ENCODE measurements at regions not wholly inside any gene's neighbourhood (a gene's known extent, or its start where the extent isn't known, plus 50 kb on each side); places are given as distances from the start of the nearest gene placed in this dataset.

DNA sequence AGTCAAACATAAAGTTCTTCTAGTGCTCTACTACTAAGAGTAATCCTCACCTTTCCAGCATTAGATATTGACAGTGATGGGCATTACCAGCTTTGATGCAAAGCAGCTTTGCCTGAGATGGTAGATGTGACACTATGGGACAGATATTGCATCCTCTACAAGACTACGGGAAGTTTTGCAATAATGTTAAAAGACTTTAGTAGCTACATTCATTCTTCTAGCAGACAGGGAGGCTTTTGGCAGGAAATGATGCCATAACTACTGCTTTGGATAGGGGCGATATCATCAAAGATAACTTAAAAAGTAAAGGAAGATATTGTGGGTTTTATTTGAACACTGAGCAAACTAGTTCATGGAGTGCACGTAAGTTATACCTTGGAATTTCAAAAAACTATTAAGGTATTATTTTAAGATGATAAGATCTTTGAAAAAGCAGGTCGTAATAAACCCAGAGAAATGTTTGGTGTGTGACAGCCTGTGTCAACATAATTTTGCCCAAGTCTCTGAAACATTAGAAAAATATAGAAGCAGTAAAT, 368.3 kb upstream of the TMPRSS15 start:
- CTCF ChIA-PET: no interaction called here
- H3K27me3 ChIP-seq (ENCODE audit: control insufficient read depth, insufficient read depth, low read length): no peaks in the 10 kb centered on the region
- H3K4me3 ChIP-seq (ENCODE audit: low read depth, low read length): no peak overlapping the region
- no peak for DNase-seq (ENCODE audit: low read depth, low spot score)
- POLR2A ChIA-PET: no interaction called here
- no peak overlapping the region for H3K27ac ChIP-seq (ENCODE audit: low read depth, low read length)
- H3K9me3 ChIP-seq (ENCODE audit: control insufficient read depth, insufficient read depth, low read length): peaks cover 6% of the 10 kb centered on the region
- TF ChIP-seq, protein P1, sequence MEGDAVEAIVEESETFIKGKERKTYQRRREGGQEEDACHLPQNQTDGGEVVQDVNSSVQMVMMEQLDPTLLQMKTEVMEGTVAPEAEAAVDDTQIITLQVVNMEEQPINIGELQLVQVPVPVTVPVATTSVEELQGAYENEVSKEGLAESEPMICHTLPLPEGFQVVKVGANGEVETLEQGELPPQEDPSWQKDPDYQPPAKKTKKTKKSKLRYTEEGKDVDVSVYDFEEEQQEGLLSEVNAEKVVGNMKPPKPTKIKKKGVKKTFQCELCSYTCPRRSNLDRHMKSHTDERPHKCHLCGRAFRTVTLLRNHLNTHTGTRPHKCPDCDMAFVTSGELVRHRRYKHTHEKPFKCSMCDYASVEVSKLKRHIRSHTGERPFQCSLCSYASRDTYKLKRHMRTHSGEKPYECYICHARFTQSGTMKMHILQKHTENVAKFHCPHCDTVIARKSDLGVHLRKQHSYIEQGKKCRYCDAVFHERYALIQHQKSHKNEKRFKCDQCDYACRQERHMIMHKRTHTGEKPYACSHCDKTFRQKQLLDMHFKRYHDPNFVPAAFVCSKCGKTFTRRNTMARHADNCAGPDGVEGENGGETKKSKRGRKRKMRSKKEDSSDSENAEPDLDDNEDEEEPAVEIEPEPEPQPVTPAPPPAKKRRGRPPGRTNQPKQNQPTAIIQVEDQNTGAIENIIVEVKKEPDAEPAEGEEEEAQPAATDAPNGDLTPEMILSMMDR (IDR thresholded peaks at IDR 0.05; ENCODE audit: low read depth, low read length): no peak

DNA sequence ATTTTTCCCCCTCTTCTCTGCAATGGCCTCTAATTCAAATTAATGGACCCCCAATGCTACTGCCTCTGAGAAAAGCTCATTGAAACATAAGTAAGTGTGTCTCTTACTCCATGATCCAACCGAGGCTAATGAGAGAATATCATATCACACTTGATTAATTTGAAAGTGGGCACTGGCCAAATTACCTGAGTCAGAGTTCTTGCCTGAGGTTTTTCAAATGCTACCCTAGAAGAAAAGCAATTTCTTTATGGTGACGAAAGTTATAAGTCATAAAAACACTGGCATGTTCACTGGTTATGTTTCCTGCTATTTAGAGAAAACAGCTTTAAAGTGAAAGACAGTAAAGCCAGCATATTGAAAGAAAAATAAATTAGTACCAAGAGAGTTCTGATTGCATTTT, 368.8 kb upstream of the TMPRSS15 start:
- TF ChIP-seq, protein P1 (IDR thresholded peaks at IDR 0.05; ENCODE audit: low read depth, low read length): no peak
- no peak overlapping the region for H3K27ac ChIP-seq (ENCODE audit: low read depth, low read length)
- no peak for DNase-seq (ENCODE audit: low read depth, low spot score)
- no peak overlapping the region for H3K4me3 ChIP-seq (ENCODE audit: low read depth, low read length)
- POLR2A ChIA-PET: no interaction called here
- CTCF ChIA-PET: no interaction called here
- peaks cover 6% of the 10 kb centered on the region for H3K9me3 ChIP-seq (ENCODE audit: control insufficient read depth, insufficient read depth, low read length)
- no peaks in the 10 kb centered on the region for H3K27me3 ChIP-seq (ENCODE audit: control insufficient read depth, insufficient read depth, low read length)

DNA sequence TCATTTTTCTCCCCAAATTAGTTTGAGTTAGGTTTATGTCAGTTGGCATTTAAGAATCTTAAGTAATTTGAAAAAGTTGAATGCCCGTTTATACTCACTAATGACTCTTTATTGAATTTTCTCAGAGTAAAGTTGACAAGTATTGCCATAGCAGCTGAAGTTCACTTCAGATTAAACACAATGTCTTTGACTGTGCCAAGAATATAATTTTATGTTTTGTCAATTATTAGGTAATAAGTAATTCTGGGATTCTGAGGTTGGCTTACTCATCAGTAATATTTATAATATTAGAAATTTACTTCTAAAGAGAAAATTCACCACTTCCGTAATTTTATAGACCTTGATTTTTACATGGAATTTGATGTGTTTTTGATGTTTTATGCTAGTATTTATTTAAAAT, 369.3 kb upstream of the TMPRSS15 start:
- POLR2A ChIA-PET: no interaction called here
- no peak for DNase-seq (ENCODE audit: low read depth, low spot score)
- H3K27me3 ChIP-seq (ENCODE audit: control insufficient read depth, insufficient read depth, low read length): no peaks in the 10 kb centered on the region
- no peak overlapping the region for H3K4me3 ChIP-seq (ENCODE audit: low read depth, low read length)
- CTCF ChIA-PET: no interaction called here
- TF ChIP-seq, protein P1 (IDR thresholded peaks at IDR 0.05; ENCODE audit: low read depth, low read length): no peak
- H3K27ac ChIP-seq (ENCODE audit: low read depth, low read length): no peak overlapping the region
- H3K9me3 ChIP-seq (ENCODE audit: control insufficient read depth, insufficient read depth, low read length): peaks cover 6% of the 10 kb centered on the region

DNA sequence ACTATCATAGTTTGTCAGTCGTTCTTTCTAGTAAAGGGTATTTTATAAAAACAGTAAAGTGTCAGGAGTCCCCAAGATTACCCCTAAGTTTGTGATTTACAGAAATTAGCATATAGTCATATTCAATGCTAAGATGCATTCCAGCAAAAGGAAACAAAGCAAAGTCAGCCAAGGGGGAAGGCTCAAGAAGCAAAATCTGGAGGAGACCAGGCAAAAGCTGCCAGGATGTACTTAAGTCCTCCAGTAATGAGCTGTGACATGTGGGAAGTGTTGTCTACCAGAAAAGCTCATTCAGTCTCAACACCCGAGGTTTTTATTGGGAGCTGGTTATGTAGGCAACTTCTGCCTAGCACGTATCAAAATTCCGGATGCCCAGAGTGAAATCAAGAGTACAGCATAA, 373.4 kb upstream of the TMPRSS15 start:
- no peak for DNase-seq (ENCODE audit: low read depth, low spot score)
- Histone ChIP-seq H3K4me3 (ENCODE audit: low read depth, low read length) (no peak overlapping the region), H3K27me3 (ENCODE audit: control insufficient read depth, insufficient read depth, low read length) (no peaks in the 10 kb centered on the region), H3K27ac (ENCODE audit: low read depth, low read length) (no peak overlapping the region), H3K9me3 (ENCODE audit: control insufficient read depth, insufficient read depth, low read length) (peaks cover 11% of the 10 kb centered on the region)
- TF ChIP-seq, protein P1 (IDR thresholded peaks at IDR 0.05; ENCODE audit: low read depth, low read length): no peak
- ChIA-PET CTCF (no interaction called here), POLR2A (no interaction called here)

DNA sequence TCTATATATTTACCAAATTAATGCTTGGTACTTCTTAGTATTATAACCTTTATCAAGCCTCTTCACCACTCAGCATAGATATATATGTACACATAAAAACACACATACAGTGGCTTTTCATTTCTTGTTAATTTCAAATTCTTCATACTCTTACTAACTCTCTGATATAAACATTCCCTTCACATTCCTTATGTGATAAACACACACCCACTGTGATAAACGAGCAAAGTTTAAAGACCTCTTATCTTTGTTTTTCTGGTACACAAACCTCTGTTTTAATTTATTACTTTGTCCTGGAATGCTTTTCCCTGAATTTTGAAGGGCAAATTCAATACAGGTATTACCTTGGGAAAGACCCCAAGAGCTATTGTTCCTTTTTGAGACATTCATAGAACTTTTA, 379.1 kb upstream of the TMPRSS15 start:
- Histone ChIP-seq H3K9me3 (ENCODE audit: control insufficient read depth, insufficient read depth, low read length) (peaks cover 8% of the 10 kb centered on the region), H3K4me3 (ENCODE audit: low read depth, low read length) (no peak overlapping the region), H3K27ac (ENCODE audit: low read depth, low read length) (no peak overlapping the region), H3K27me3 (ENCODE audit: control insufficient read depth, insufficient read depth, low read length) (no peaks in the 10 kb centered on the region)
- ChIA-PET POLR2A (no interaction called here), CTCF (no interaction called here)
- TF ChIP-seq, protein P1 (IDR thresholded peaks at IDR 0.05; ENCODE audit: low read depth, low read length): no peak
- DNase-seq (ENCODE audit: low read depth, low spot score): no peak

Measured in AG04450 (cell line).